Esophagus squamous epithelium (tissue), 5 donors: ENCODE measurements at regions not wholly inside any gene's neighbourhood (a gene's known extent, or its start where the extent isn't known, plus 50 kb on each side); places are given as distances from the start of the nearest gene placed in this dataset.

Source experiments
- DNase-seq: peaks from one replicate; lab custom pipeline; 2025; lab: John Stamatoyannopoulos, UW
- H3K27ac ChIP-seq, 4 donors: fragments of 200-600 bp; sonication (generic); one replicate each; pipeline ENCODE4 v1.5.1; 2016 to 2019; ENCODE audit warnings: mild to moderate bottlenecking in 1 of 4
- H3K27me3 ChIP-seq, 4 donors: fragments of 200-600 bp; sonication (generic); 1 replicate in 3 of 4; 2 replicates in 1 of 4; pipeline versions ENCODE4 v1.5.1 to v1.6.0; 2017 to 2021; ENCODE audit warnings: antibody characterized with exemption in 1 of 4
- H3K36me3 ChIP-seq, 3 donors: fragments of 200-600 bp; sonication (generic); one replicate each; pipeline ENCODE4 v1.5.1; 2016 to 2019
- H3K4me1 ChIP-seq, 3 donors: fragments of 200-600 bp; sonication (generic); one replicate each; pipeline ENCODE4 v1.5.1; 2017 to 2019
- H3K4me3 ChIP-seq, 4 donors: fragments of 200-600 bp; sonication (generic); 1 replicate in 3 of 4; 2 replicates in 1 of 4; pipeline ENCODE4 v1.5.1; 2016 to 2019; ENCODE audit warnings: mild to moderate bottlenecking in 2 of 4, moderate library complexity in 1 of 4
- H3K9me3 ChIP-seq, 3 donors: fragments of 200-600 bp; sonication (generic); one replicate each; pipeline ENCODE4 v1.5.1; 2016 to 2019
- POLR2A ChIP-seq, 4 donors: fragments of 450-650 bp; IDR thresholded peaks; one replicate each; pipeline ENCODE4 v1.6.1; 2017; ENCODE audit warnings: antibody characterized with exemption in 4 of 4, mild to moderate bottlenecking in 4 of 4, moderate library complexity in 3 of 4
- WGBS, 2 donors: methylation state at CpG; one replicate each; pipeline ENCODE4 v1.1.5; 2018; 5-methylcytosine and 5-hydroxymethylcytosine counted together
- intact Hi-C: fragments of 100-400 bp; cut with DNase I; formaldehyde crosslinking; loops from one replicate; pipeline ENCODE4 v1.15.0; 2022
- TF ChIP-seq, protein P1 (sequence below), 6 experiments: fragments of 450-650 bp in 4 of 6; fragments of 200-600 bp in 2 of 6; sonication (generic) in 2 of 6; IDR thresholded peaks; one replicate each; pipeline ENCODE4 v1.5.1; 2016 to 2019; ENCODE audit warnings: antibody characterized with exemption in 6 of 6, mild to moderate bottlenecking in 4 of 6, moderate library complexity in 4 of 6
- donor health status: DM: yes; HTN: yes; CAD: no.

- no peaks in the 10 kb centered on the region for H3K36me3 ChIP-seq
- 50% methylated on average over 1 of the region's 1 CpG for WGBS, 2 donors
- peaks cover 0 to 5% (median 5%) of the 10 kb centered on the region in 3 donors for H3K9me3 ChIP-seq
- no peaks in the 10 kb centered on the region for H3K27me3 ChIP-seq
- intact Hi-C loops, result no loop called here
- no peak overlapping the region for H3K4me3 ChIP-seq
- no peak for TF ChIP-seq POLR2A (IDR thresholded peaks at IDR 0.05)
- TF ChIP-seq, protein P1, sequence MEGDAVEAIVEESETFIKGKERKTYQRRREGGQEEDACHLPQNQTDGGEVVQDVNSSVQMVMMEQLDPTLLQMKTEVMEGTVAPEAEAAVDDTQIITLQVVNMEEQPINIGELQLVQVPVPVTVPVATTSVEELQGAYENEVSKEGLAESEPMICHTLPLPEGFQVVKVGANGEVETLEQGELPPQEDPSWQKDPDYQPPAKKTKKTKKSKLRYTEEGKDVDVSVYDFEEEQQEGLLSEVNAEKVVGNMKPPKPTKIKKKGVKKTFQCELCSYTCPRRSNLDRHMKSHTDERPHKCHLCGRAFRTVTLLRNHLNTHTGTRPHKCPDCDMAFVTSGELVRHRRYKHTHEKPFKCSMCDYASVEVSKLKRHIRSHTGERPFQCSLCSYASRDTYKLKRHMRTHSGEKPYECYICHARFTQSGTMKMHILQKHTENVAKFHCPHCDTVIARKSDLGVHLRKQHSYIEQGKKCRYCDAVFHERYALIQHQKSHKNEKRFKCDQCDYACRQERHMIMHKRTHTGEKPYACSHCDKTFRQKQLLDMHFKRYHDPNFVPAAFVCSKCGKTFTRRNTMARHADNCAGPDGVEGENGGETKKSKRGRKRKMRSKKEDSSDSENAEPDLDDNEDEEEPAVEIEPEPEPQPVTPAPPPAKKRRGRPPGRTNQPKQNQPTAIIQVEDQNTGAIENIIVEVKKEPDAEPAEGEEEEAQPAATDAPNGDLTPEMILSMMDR (IDR thresholded peaks at IDR 0.05), result no peak
- no peak overlapping the region for H3K27ac ChIP-seq
- peaks cover 0 to 17% (median 5%) of the 10 kb centered on the region in 3 donors for H3K4me1 ChIP-seq
- DNase-seq, result no peak
Observed at GRCh38 chr11:27287205-27287604, 75.8 kb downstream of the CCDC34 start.

- no peaks in the 10 kb centered on the region for H3K9me3 ChIP-seq
- no peaks in the 10 kb centered on the region for H3K36me3 ChIP-seq
- peaks cover 0 to 17% (median 14%) of the 10 kb centered on the region in 3 donors for H3K4me1 ChIP-seq
- no peak for DNase-seq
- TF ChIP-seq, protein P1 (IDR thresholded peaks at IDR 0.05), result no peak
- no peak for TF ChIP-seq POLR2A (IDR thresholded peaks at IDR 0.05)
- intact Hi-C loops, result no loop called here
- H3K4me3 ChIP-seq, result no peak overlapping the region
- 64% methylated on average over 3 of the region's 3 CpGs for WGBS, 2 donors
- no peaks in the 10 kb centered on the region for H3K27me3 ChIP-seq
- H3K27ac ChIP-seq, result no peak overlapping the region
Observed at GRCh38 chr11:27285761-27286160, 77.3 kb downstream of the CCDC34 start.

DNA sequence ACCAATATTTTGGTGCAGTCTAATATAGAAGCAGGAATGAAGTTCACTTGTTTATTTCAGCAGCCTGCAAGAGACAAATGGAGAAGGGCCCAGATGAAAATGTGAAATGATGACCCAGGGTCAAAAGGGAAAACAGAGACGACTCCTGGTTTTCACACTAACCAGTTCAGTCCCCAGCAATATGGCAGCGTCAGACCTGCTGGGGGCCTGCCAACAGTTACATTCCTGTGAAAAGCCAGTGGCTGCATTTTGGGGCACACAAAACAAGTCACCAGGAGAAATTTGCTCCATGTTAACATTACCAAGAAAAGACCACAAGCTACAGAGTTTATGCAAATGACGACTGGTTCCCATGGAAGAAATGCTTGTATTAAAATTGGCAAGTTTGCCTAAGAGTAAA is 80.2 kb downstream of the CCDC34 start:
- peaks cover 0 to 17% (median 14%) of the 10 kb centered on the region in 3 donors for H3K4me1 ChIP-seq
- no peak overlapping the region for H3K27ac ChIP-seq
- no peak overlapping the region for H3K4me3 ChIP-seq
- no peaks in the 10 kb centered on the region for H3K9me3 ChIP-seq
- TF ChIP-seq, protein P1 (IDR thresholded peaks at IDR 0.05), result no peak
- TF ChIP-seq POLR2A (IDR thresholded peaks at IDR 0.05), result no peak
- no peak for DNase-seq
- no peaks in the 10 kb centered on the region for H3K27me3 ChIP-seq
- no peaks in the 10 kb centered on the region for H3K36me3 ChIP-seq
- intact Hi-C loops, result no loop called here
- WGBS, 2 donors, result 53 to 54% methylated on average over 3 of the region's 3 CpGs

DNA sequence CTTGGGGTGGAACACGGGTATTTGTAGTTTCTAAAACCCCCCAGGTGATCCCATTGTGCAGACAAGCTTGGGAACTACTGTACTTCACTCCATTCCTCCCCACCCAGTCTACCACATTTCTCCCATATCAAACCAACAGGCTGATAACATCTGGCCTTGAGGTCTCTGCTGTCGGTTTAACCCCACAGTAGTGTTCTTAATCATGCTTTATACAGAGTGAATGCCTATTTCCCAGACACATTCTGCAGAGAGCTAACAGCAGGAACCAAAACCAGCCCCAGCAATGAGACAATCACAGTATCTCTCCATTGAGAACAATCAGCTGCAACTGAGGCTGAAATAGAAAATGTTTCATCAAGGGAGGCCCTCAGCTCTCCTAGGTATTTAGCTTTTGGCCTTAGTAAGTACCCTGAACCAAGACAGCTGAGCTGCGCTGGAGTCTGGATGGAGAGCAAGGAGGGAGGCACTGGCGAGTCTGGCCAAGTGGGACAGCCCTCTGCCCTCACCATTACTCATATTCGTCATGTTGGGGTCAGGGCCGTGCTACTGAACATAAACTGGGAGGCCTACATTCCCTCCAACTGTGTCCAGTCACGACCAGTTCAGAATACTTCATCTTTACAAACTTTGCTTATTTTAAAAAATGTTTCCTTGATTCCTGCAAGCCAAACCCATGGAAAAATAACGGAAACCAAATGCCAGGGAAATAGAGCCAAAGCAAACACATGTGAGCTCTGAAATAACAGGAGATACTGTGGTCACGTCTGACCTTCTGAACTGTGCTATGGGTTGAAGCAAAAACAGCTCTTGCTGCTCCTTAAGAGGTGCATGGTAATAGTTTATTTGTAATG is 81.0 kb downstream of the CCDC34 start:
- Histone ChIP-seq H3K27me3 (no peaks in the 10 kb centered on the region), H3K36me3 (no peaks in the 10 kb centered on the region), H3K4me3 (no peak overlapping the region), H3K4me1 (peaks cover 0 to 17% (median 14%) of the 10 kb centered on the region in 3 donors), H3K27ac (peak overlapping the region in 1 of 4 donors; percentile 30), H3K9me3 (no peaks in the 10 kb centered on the region)
- 41 to 48% methylated on average over 7 to 9 of the region's 9 CpGs for WGBS, 2 donors
- intact Hi-C loops, result no loop called here
- no peak for DNase-seq
- TF ChIP-seq, protein P1 (IDR thresholded peaks at IDR 0.05), result no peak
- no peak for TF ChIP-seq POLR2A (IDR thresholded peaks at IDR 0.05)

GRCh38 chr11:27281276-27281675 is 81.7 kb downstream of the CCDC34 start:
- no peaks in the 10 kb centered on the region for H3K9me3 ChIP-seq
- DNase-seq, result no peak
- intact Hi-C loops, result no loop called here
- 72 to 81% methylated on average over 2 of the region's 2 CpGs for WGBS, 2 donors
- no peaks in the 10 kb centered on the region for H3K27me3 ChIP-seq
- H3K36me3 ChIP-seq, result no peaks in the 10 kb centered on the region
- TF ChIP-seq, protein P1 (IDR thresholded peaks at IDR 0.05), result no peak
- no peak for TF ChIP-seq POLR2A (IDR thresholded peaks at IDR 0.05)
- peaks cover 0 to 17% (median 14%) of the 10 kb centered on the region in 3 donors for H3K4me1 ChIP-seq
- H3K27ac ChIP-seq, result no peak overlapping the region
- no peak overlapping the region for H3K4me3 ChIP-seq
